ENCODE measurements at regions not wholly inside any gene's neighbourhood (a gene's known extent, or its start where the extent isn't known, plus 50 kb on each side); places are given as distances from the start of the nearest gene placed in this dataset.

DNA sequence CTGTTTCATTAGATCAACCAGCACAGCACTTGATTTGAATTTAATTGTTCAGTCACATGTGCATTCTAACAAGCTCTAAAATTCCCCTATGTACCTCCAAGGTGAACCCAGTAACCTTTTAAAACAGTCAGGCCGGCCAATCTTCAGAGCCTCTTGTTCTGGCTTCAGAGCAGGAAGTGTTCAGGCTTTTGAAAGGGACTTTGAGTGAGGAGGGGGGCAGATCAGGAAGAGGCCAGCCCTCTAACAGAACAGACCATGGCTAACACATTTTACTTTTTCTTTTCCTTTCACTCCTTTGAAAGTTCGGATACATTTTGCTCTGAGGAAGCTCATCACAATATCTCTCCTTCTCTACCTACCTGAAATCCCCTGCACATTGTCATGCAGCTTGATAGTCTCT lies 390.3 kb downstream of the TBC1D4 start:
- Histone ChIP-seq H3K9me3 (ENCODE audit: low read depth, low read length, poor library complexity, severe bottlenecking) (no peaks in the 10 kb centered on the region), H3K4me3 (ENCODE audit: low read depth, low read length, poor library complexity, severe bottlenecking) (no peak overlapping the region), H3K27ac (ENCODE audit: low read depth, low read length, poor library complexity, severe bottlenecking) (no peak overlapping the region), H3K27me3 (replicated peaks; ENCODE audit: insufficient read depth, low read depth, low read length, poor library complexity) (no peaks in the 10 kb centered on the region), H3K36me3 (ENCODE audit: insufficient read depth, low read length, poor library complexity, severe bottlenecking) (no peaks in the 10 kb centered on the region), H3K4me1 (ENCODE audit: insufficient read depth, low read length, poor library complexity, severe bottlenecking) (no peaks in the 10 kb centered on the region)
- ChIA-PET CTCF (interaction anchor here (0.5 kb wide), 1 partner anchor 128 kb away, joined by 3 read pairs; no protein-coding TSS in a partner anchor), POLR2A (ENCODE audit: low non-redundant PET) (no interaction called here)
- TF ChIP-seq, protein P1, sequence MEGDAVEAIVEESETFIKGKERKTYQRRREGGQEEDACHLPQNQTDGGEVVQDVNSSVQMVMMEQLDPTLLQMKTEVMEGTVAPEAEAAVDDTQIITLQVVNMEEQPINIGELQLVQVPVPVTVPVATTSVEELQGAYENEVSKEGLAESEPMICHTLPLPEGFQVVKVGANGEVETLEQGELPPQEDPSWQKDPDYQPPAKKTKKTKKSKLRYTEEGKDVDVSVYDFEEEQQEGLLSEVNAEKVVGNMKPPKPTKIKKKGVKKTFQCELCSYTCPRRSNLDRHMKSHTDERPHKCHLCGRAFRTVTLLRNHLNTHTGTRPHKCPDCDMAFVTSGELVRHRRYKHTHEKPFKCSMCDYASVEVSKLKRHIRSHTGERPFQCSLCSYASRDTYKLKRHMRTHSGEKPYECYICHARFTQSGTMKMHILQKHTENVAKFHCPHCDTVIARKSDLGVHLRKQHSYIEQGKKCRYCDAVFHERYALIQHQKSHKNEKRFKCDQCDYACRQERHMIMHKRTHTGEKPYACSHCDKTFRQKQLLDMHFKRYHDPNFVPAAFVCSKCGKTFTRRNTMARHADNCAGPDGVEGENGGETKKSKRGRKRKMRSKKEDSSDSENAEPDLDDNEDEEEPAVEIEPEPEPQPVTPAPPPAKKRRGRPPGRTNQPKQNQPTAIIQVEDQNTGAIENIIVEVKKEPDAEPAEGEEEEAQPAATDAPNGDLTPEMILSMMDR (conservative IDR thresholded peaks at IDR 0.05; ENCODE audit: low read depth, low read length), result no peak
- TF ChIP-seq EZH2 (IDR thresholded peaks at IDR 0.05; ENCODE audit: borderline replicate concordance, low read depth, low read length, poor library complexity, severe bottlenecking), result no peak
- intact Hi-C loops (cut with micrococcal nuclease; ENCODE audit: unreplicated experiment), result no loop called here
- DNase-seq (ENCODE audit: low spot score), result no peak
- BruUV-seq (replicated peaks), result no TSS peak

DNA sequence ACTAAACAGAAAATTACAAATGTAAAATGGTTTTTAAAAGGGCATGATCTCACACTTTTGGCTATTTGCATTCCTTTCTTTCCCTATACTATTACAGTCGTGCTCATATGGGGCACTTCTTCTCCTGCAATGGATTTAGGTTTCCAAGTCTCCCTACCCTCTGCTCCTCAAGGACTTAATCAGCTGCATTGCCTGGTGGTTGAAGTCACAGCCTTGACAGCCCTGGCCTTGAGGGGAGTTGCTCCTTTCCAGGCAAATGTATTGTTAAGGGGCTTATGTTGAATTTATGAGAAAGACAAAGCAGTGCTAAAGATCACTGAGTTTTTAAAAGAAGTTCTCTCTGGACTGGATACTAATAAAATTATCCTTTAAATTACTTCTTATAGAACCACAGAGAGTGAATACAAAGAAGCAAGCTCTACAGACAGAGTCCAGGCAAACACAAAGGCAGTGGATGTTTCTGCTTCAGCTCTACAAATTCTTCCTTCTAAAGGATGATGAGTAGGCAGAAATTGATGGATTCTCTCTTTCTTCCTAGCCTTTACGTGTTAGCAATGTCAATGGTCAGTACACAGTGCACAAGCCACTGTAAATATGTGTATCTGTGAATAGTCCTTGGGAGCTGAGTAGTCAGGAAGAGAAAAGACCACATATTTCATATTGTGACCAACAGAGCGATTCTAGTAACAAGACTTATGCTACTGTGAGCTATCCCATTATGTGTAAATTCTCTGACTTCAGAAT lies 390.9 kb downstream of the TBC1D4 start:
- H3K27me3 ChIP-seq (replicated peaks; ENCODE audit: insufficient read depth, low read depth, low read length, poor library complexity), result no peaks in the 10 kb centered on the region
- H3K4me1 ChIP-seq (ENCODE audit: insufficient read depth, low read length, poor library complexity, severe bottlenecking), result no peaks in the 10 kb centered on the region
- ChIA-PET POLR2A (ENCODE audit: low non-redundant PET) (no interaction called here), CTCF (interaction anchor here (0.5 kb wide), 1 partner anchor 129 kb away, joined by 3 read pairs; no protein-coding TSS in a partner anchor)
- H3K4me3 ChIP-seq (ENCODE audit: low read depth, low read length, poor library complexity, severe bottlenecking), result no peak overlapping the region
- H3K9me3 ChIP-seq (ENCODE audit: low read depth, low read length, poor library complexity, severe bottlenecking), result no peaks in the 10 kb centered on the region
- intact Hi-C loops (cut with micrococcal nuclease; ENCODE audit: unreplicated experiment), result no loop called here
- TF ChIP-seq, protein P1 (conservative IDR thresholded peaks at IDR 0.05; ENCODE audit: low read depth, low read length), result no peak
- TF ChIP-seq EZH2 (IDR thresholded peaks at IDR 0.05; ENCODE audit: borderline replicate concordance, low read depth, low read length, poor library complexity, severe bottlenecking), result no peak
- DNase-seq (ENCODE audit: low spot score), result no peak
- no TSS peak for BruUV-seq (replicated peaks)
- no peaks in the 10 kb centered on the region for H3K36me3 ChIP-seq (ENCODE audit: insufficient read depth, low read length, poor library complexity, severe bottlenecking)
- no peak overlapping the region for H3K27ac ChIP-seq (ENCODE audit: low read depth, low read length, poor library complexity, severe bottlenecking)

DNA sequence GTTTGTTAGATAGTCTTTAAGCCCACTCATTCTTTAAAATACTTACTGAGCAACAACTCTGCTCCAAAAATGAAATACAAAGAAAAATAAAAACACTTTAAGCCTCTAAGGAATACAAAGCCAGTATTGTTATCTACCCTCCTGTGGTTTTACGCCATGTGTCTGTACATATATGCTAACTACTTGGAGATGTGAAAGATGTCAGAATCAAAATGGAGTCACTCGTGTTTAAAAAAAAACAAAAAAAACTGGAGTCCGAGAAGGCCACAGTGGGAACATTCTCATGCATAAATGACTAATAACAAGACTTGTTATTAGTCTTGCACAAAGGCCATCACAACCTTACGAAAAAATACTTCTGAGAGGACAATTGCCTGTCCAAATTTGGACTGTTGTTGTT lies 393.1 kb downstream of the TBC1D4 start:
- ChIA-PET POLR2A (ENCODE audit: low non-redundant PET) (no interaction called here), CTCF (no interaction called here)
- no peak for DNase-seq (ENCODE audit: low spot score)
- no TSS peak for BruUV-seq (replicated peaks)
- TF ChIP-seq EZH2 (IDR thresholded peaks at IDR 0.05; ENCODE audit: borderline replicate concordance, low read depth, low read length, poor library complexity, severe bottlenecking), result no peak
- TF ChIP-seq, protein P1 (conservative IDR thresholded peaks at IDR 0.05; ENCODE audit: low read depth, low read length), result no peak
- H3K9me3 ChIP-seq (ENCODE audit: low read depth, low read length, poor library complexity, severe bottlenecking), result no peaks in the 10 kb centered on the region
- intact Hi-C loops (cut with micrococcal nuclease; ENCODE audit: unreplicated experiment), result no loop called here
- H3K27ac ChIP-seq (ENCODE audit: low read depth, low read length, poor library complexity, severe bottlenecking), result no peak overlapping the region
- H3K4me1 ChIP-seq (ENCODE audit: insufficient read depth, low read length, poor library complexity, severe bottlenecking), result no peaks in the 10 kb centered on the region
- H3K27me3 ChIP-seq (replicated peaks; ENCODE audit: insufficient read depth, low read depth, low read length, poor library complexity), result no peaks in the 10 kb centered on the region
- H3K36me3 ChIP-seq (ENCODE audit: insufficient read depth, low read length, poor library complexity, severe bottlenecking), result no peaks in the 10 kb centered on the region
- H3K4me3 ChIP-seq (ENCODE audit: low read depth, low read length, poor library complexity, severe bottlenecking), result no peak overlapping the region
